Astrocyte of the cerebellum (primary cell): ENCODE measurements at regions not wholly inside any gene's neighbourhood (a gene's known extent, or its start where the extent isn't known, plus 50 kb on each side); places are given as distances from the start of the nearest gene placed in this dataset.

ENCODE experiments used
- DNase-seq: peaks from one replicate; pipeline ENCODE4 v3.0.0-alpha.2; 2011; ENCODE audit warnings: low read depth
- H3K4me3 ChIP-seq: 2 replicates; pipeline ENCODE4 v1.5.1; 2011; ENCODE audit warnings: mild to moderate bottlenecking, low read depth, low read length, moderate library complexity
- in situ Hi-C: cut with HindIII; loops from 2 replicates; pipeline ENCODE4 v1.10.0; 2017; ENCODE audit warnings: low sequenced_read_pairs
- TF ChIP-seq, protein P1 (sequence below): IDR thresholded peaks from 2 replicates; pipeline ENCODE4 v1.5.1; 2012; ENCODE audit warnings: low read length, low read depth, moderate library complexity, mild to moderate bottlenecking; ENCODE audit errors: missing control alignments

DNA sequence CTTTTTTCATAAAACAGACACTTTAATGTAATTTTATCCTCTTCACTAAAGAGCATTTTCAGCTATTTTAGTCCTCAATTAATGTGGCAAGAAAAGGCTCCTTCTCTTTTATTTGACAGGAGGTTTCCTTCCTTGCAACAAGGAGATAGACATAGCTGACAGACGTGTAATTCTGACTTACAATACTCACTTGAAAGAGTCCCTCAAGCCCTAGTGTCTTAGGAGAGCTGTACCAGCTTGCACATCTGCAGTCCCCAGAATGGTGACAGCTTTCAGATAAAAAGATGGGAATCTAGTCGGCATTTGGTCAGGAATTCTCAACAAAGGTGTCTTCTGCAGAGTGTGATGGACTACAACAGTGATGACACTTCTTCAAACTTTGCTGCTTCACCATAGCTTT lies 603.7 kb upstream of the PTCHD4 start:
- TF ChIP-seq, protein P1, sequence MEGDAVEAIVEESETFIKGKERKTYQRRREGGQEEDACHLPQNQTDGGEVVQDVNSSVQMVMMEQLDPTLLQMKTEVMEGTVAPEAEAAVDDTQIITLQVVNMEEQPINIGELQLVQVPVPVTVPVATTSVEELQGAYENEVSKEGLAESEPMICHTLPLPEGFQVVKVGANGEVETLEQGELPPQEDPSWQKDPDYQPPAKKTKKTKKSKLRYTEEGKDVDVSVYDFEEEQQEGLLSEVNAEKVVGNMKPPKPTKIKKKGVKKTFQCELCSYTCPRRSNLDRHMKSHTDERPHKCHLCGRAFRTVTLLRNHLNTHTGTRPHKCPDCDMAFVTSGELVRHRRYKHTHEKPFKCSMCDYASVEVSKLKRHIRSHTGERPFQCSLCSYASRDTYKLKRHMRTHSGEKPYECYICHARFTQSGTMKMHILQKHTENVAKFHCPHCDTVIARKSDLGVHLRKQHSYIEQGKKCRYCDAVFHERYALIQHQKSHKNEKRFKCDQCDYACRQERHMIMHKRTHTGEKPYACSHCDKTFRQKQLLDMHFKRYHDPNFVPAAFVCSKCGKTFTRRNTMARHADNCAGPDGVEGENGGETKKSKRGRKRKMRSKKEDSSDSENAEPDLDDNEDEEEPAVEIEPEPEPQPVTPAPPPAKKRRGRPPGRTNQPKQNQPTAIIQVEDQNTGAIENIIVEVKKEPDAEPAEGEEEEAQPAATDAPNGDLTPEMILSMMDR, result no peak
- H3K4me3 ChIP-seq, result no peak overlapping the region
- in situ Hi-C loops, result no loop called here
- no peak for DNase-seq

DNA sequence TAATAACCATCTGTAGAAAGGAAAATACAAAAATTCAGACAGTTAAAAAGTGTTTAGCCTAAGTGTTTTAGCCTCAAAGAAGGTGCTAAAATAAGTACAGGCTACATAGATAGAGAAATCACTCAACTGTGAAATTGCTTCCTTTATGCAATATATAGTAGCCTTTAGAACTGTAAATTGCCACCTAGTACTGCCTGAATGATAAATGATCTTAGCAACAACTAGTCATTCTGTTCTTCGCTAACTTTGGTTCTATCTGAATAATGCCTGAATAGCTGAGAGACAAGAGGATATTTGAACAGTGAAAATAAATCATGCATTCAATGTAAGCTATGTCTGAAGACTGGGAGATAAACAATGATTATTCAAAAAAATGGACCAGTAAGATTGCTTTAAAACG lies 603.3 kb upstream of the PTCHD4 start:
- DNase-seq, result no peak
- in situ Hi-C loops, result no loop called here
- TF ChIP-seq, protein P1, result no peak
- H3K4me3 ChIP-seq, result no peak overlapping the region

DNA sequence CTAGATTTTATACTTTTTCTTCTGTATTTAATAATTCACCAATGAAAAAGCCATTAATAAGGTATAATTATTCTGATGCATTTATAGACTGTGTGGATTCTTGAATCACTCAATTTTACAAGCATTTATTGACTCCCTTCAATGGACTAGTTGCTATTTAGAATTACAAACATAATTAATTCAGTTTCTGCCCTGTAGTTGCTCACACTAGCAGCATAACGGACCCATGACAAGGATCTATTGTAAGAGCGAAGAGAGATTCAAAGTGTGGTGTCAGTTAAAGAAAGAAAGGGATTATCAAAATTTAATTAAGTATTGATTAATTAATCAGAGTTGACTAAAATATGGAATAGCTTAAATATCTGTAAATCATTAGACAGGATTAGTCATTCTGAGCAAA lies 602.6 kb upstream of the PTCHD4 start:
- DNase-seq, result no peak
- H3K4me3 ChIP-seq, result no peak overlapping the region
- in situ Hi-C loops, result no loop called here
- TF ChIP-seq, protein P1, result no peak

DNA sequence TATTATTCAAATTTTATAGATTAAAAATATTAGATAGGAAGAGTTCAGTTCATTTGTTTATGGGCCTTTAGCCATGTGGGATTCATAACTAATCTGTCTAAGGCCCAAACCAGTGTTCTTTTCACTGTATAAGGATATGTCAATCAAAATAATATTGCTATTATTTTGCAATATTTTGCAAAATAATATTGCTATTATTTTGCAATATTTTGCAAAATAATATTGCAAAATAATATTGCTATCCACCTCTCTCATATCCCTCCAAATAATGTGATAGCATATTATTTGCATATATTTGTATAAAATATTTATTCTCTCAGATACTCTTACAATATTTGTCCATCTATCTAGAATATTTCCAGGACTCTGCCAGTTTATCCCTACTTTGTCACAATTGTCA lies 595.3 kb upstream of the PTCHD4 start:
- in situ Hi-C loops, result no loop called here
- no peak for DNase-seq
- TF ChIP-seq, protein P1, result no peak
- H3K4me3 ChIP-seq, result no peak overlapping the region

DNA sequence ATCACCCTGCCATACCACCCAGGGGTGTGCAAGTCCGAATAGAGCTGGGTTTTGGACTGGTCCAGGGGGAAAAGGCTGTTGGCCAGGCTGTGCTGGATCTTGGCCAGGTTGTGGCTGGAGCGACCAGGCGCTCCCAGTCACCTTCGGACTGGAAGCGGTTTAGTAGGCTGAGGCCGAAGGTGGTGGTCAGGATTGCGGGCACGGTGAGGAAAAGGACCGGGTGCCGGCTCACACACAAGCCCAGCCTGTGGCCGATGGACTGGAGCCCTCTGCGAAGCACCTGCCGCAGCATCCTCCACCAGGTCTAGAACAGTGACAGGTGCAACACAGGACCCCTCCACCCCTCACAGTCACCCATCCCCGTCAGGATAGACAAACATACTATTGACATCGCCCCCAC lies 590.6 kb upstream of the PTCHD4 start:
- TF ChIP-seq, protein P1, result no peak
- no peak for DNase-seq
- in situ Hi-C loops, result no loop called here
- H3K4me3 ChIP-seq, result no peak overlapping the region

DNA sequence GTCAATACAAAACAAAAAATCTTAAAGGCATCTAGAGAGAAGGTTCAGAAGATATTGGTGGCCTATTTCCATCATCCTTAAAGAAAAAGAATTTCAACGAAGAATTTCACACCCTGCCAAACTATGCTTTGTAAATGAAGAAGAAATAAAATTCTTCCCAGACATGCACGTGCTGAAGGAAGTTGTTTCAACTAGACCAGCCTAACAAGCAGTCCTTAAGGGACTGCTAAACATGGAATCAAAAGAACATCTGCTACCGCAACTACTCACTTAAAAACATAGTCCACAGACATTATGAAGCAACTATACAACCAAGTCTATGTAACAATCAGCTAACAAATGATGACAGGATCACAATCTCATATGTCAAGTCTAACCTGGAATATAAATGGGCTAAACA lies 584.9 kb upstream of the PTCHD4 start:
- TF ChIP-seq, protein P1, result no peak
- no peak overlapping the region for H3K4me3 ChIP-seq
- in situ Hi-C loops, result no loop called here
- no peak for DNase-seq

DNA sequence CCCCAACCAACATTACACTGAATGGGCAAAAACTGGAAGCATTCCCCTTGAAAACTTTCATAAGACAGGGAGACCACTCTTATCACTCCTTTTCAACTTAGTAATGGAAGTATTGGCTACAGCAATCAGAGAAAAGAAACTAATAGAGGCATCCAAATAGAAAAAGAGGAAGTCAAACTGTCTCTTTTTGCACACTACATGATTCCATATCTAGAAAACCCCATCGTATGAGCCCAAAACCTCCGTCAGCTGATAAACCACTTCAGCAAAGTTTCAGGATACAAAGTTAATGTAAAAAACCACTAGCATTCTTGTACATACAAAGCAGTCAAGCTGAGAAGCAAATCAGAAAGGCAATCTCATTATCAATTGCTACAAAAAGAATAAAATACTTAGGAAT lies 580.4 kb upstream of the PTCHD4 start:
- H3K4me3 ChIP-seq, result no peak overlapping the region
- no peak for DNase-seq
- in situ Hi-C loops, result no loop called here
- TF ChIP-seq, protein P1, result no peak
